ENCODE measurements at regions not wholly inside any gene's neighbourhood (a gene's known extent, or its start where the extent isn't known, plus 50 kb on each side); places are given as distances from the start of the nearest gene placed in this dataset.

- peak; percentile 43 for DNase-seq
- Histone ChIP-seq H3F3A (ENCODE audit: insufficient read depth, low read length) (no peaks in the 10 kb centered on the region), H3K79me2 (ENCODE audit: low read length) (no peaks in the 10 kb centered on the region), H3K4me2 (ENCODE audit: low read depth, low read length) (no peak overlapping the region), H3K9me2 (replicated peaks; ENCODE audit: insufficient read depth, low read length) (no peaks in the 10 kb centered on the region), H4K20me1 (ENCODE audit: insufficient read depth, low read length) (no peaks in the 10 kb centered on the region), H3K27me3 (replicated peaks; ENCODE audit: insufficient read depth, low read length) (no peaks in the 10 kb centered on the region), H3K4me3 (ENCODE audit: low read length) (no peak overlapping the region), H3K36me3 (replicated peaks; ENCODE audit: insufficient read depth, low read length) (no peaks in the 10 kb centered on the region), H2AFZ (ENCODE audit: low read length) (no peak overlapping the region), H3K9me3 (replicated peaks; ENCODE audit: insufficient read depth, low read length) (no peaks in the 10 kb centered on the region), H3K4me1 (ENCODE audit: low read length) (no peaks in the 10 kb centered on the region), H3K9ac (ENCODE audit: low read length) (no peak overlapping the region), H3K27ac (ENCODE audit: low read length) (no peak overlapping the region)
- no peak for TF ChIP-seq EZH2 (optimal IDR thresholded peaks at IDR 0.05; ENCODE audit: low read depth, low read length)
- peak; percentile 56 for TF ChIP-seq CTCF (IDR thresholded peaks at IDR 0.05; ENCODE audit: low read length)
Measured at GRCh38 chr10:65358565-65358964, 1567.3 kb upstream of the LRRTM3 start.

- Histone ChIP-seq H3F3A (ENCODE audit: insufficient read depth, low read length) (no peaks in the 10 kb centered on the region), H3K27ac (ENCODE audit: low read length) (no peak overlapping the region), H3K9ac (ENCODE audit: low read length) (no peak overlapping the region), H3K9me3 (replicated peaks; ENCODE audit: insufficient read depth, low read length) (no peaks in the 10 kb centered on the region), H3K79me2 (ENCODE audit: low read length) (no peaks in the 10 kb centered on the region), H3K36me3 (replicated peaks; ENCODE audit: insufficient read depth, low read length) (no peaks in the 10 kb centered on the region), H3K4me3 (ENCODE audit: low read length) (no peak overlapping the region), H3K27me3 (replicated peaks; ENCODE audit: insufficient read depth, low read length) (no peaks in the 10 kb centered on the region), H3K4me1 (ENCODE audit: low read length) (no peaks in the 10 kb centered on the region), H3K4me2 (ENCODE audit: low read depth, low read length) (no peak overlapping the region), H4K20me1 (ENCODE audit: insufficient read depth, low read length) (no peaks in the 10 kb centered on the region), H3K9me2 (replicated peaks; ENCODE audit: insufficient read depth, low read length) (no peaks in the 10 kb centered on the region), H2AFZ (ENCODE audit: low read length) (no peak overlapping the region)
- DNase-seq = no peak
- no peak for TF ChIP-seq EZH2phosphoT487 (IDR thresholded peaks at IDR 0.05; ENCODE audit: low read length)
- no peak for TF ChIP-seq CTCF (IDR thresholded peaks at IDR 0.05; ENCODE audit: low read length)
- no peak for TF ChIP-seq EZH2 (optimal IDR thresholded peaks at IDR 0.05; ENCODE audit: low read depth, low read length)
Measured at GRCh38 chr10:65360497-65360896, 1565.3 kb upstream of the LRRTM3 start.

- H3K4me3 ChIP-seq (ENCODE audit: low read length) = no peak overlapping the region
- H3K36me3 ChIP-seq (replicated peaks; ENCODE audit: insufficient read depth, low read length) = no peaks in the 10 kb centered on the region
- no peak overlapping the region for H3K4me2 ChIP-seq (ENCODE audit: low read depth, low read length)
- no peaks in the 10 kb centered on the region for H3K79me2 ChIP-seq (ENCODE audit: low read length)
- no peak overlapping the region for H3K9ac ChIP-seq (ENCODE audit: low read length)
- H3K27ac ChIP-seq (ENCODE audit: low read length) = no peak overlapping the region
- no peaks in the 10 kb centered on the region for H3K27me3 ChIP-seq (replicated peaks; ENCODE audit: insufficient read depth, low read length)
- no peak for TF ChIP-seq EZH2phosphoT487 (IDR thresholded peaks at IDR 0.05; ENCODE audit: low read length)
- TF ChIP-seq CTCF (IDR thresholded peaks at IDR 0.05; ENCODE audit: low read length) = no peak
- TF ChIP-seq EZH2 (optimal IDR thresholded peaks at IDR 0.05; ENCODE audit: low read depth, low read length) = no peak
- no peaks in the 10 kb centered on the region for H3K9me2 ChIP-seq (replicated peaks; ENCODE audit: insufficient read depth, low read length)
- H2AFZ ChIP-seq (ENCODE audit: low read length) = no peak overlapping the region
- H3K4me1 ChIP-seq (ENCODE audit: low read length) = no peaks in the 10 kb centered on the region
- no peaks in the 10 kb centered on the region for H4K20me1 ChIP-seq (ENCODE audit: insufficient read depth, low read length)
- no peak for DNase-seq
- H3K9me3 ChIP-seq (replicated peaks; ENCODE audit: insufficient read depth, low read length) = no peaks in the 10 kb centered on the region
- H3F3A ChIP-seq (ENCODE audit: insufficient read depth, low read length) = no peaks in the 10 kb centered on the region
Measured at GRCh38 chr10:65365878-65366277, 1560.0 kb upstream of the LRRTM3 start.

All from MM.1S (cell line).